ENCODE measurements at regions not wholly inside any gene's neighbourhood (a gene's known extent, or its start where the extent isn't known, plus 50 kb on each side); places are given as distances from the start of the nearest gene placed in this dataset.

GRCh38 chr5:20245432-20245974 is 257.5 kb upstream of the CDH18 start:
- POLR2A ChIA-PET = no interaction called here

More at GRCh38 chr5:20245432-20245974, 257.5 kb upstream of the CDH18 start:
- H3K27ac ChIP-seq (ENCODE audit: low read depth in 2 of 2, low read length in 1 of 2) = no peak overlapping the region
- H3K4me2 ChIP-seq = no peak overlapping the region
- no peaks in the 10 kb centered on the region for H3K9me3 ChIP-seq
- no peaks in the 10 kb centered on the region for H3K27me3 ChIP-seq (ENCODE audit: insufficient read depth)
- H3K9me2 ChIP-seq = no peaks in the 10 kb centered on the region
- H3K4me3 ChIP-seq (ENCODE audit: low read depth in 2 of 2, low read length in 1 of 2) = no peak overlapping the region
- 30% methylated on average over 2 of the region's 2 CpGs for WGBS (ENCODE audit: low lambda C conversion rate)
- H3K9ac ChIP-seq = no peak overlapping the region
- no peaks in the 10 kb centered on the region for H3K36me3 ChIP-seq (replicated peaks in 1 of 2; ENCODE audit: control insufficient read depth in 1 of 2, insufficient read depth in 2 of 2, low read length in 1 of 2)
- no peaks in the 10 kb centered on the region for H3K4me1 ChIP-seq (ENCODE audit: control insufficient read depth in 1 of 2, insufficient read depth in 2 of 2, low read depth in 1 of 2, low read length in 1 of 2)
- H2AFZ ChIP-seq (ENCODE audit: low read depth) = no peak overlapping the region
- H4K20me1 ChIP-seq (ENCODE audit: insufficient read depth) = no peaks in the 10 kb centered on the region
- CTCF ChIA-PET = interaction anchor here (1.4 kb wide), 1 partner anchor 15 kb away, joined by 4 read pairs; no protein-coding TSS in a partner anchor
- H3K79me2 ChIP-seq (ENCODE audit: insufficient read depth) = no peaks in the 10 kb centered on the region
- no peak for DNase-seq
- TF ChIP-seq NRF1 (IDR thresholded peaks at IDR 0.05; ENCODE audit: low read depth, low read length) (no peak), TAF1 (IDR thresholded peaks at IDR 0.05; ENCODE audit: borderline replicate concordance, low read depth, low read length) (no peak), ZBTB33 (IDR thresholded peaks at IDR 0.05; ENCODE audit: borderline replicate concordance, low read depth) (no peak), FOSL2 (IDR thresholded peaks at IDR 0.05; ENCODE audit: borderline replicate concordance, low read depth) (no peak), MXI1 (IDR thresholded peaks at IDR 0.05; ENCODE audit: low read depth, low read length) (no peak), GABPA (IDR thresholded peaks at IDR 0.05; ENCODE audit: low read depth) (no peak), RCOR1 (IDR thresholded peaks at IDR 0.05; ENCODE audit: low read length) (no peak), RXRA (IDR thresholded peaks at IDR 0.05; ENCODE audit: borderline replicate concordance, low read depth) (no peak), FOXM1 (IDR thresholded peaks at IDR 0.05; ENCODE audit: low read depth) (no peak), CTCF (IDR thresholded peaks at IDR 0.05) (no peak), CHD2 (IDR thresholded peaks at IDR 0.05; ENCODE audit: low read length, partially characterized antibody) (no peak), MAX (IDR thresholded peaks at IDR 0.05; ENCODE audit: low read depth) (no peak), REST (IDR thresholded peaks at IDR 0.05; ENCODE audit: low read depth, low read length) (no peak), GATA2 (CRISPR knock-in tag; IDR thresholded peaks at IDR 0.05) (no peak), SIN3A (IDR thresholded peaks at IDR 0.05; ENCODE audit: borderline replicate concordance, low read depth, low read length) (no peak), PBX3 (IDR thresholded peaks at IDR 0.05) (no peak), POLR2AphosphoS5 (IDR thresholded peaks at IDR 0.05; ENCODE audit: low read depth, low read length) (no peak), EZH2phosphoT487 (IDR thresholded peaks at IDR 0.05; ENCODE audit: borderline replicate concordance, low read depth) (no peak), IRF3 (IDR thresholded peaks at IDR 0.05; ENCODE audit: low read depth, low read length) (no peak), SMC3 (IDR thresholded peaks at IDR 0.05; ENCODE audit: low read depth, low read length) (no peak)
- no peaks in the 10 kb centered on the region for H3F3A ChIP-seq (replicated peaks; ENCODE audit: insufficient read depth)
